Tibial artery (tissue), 4 donors: ENCODE measurements at regions not wholly inside any gene's neighbourhood (a gene's known extent, or its start where the extent isn't known, plus 50 kb on each side); places are given as distances from the start of the nearest gene placed in this dataset.
"Not testable (repeated sequence)": the region's sequence is repeated elsewhere in the genome, so short reads cannot be mapped to it uniquely, and the experiment has no call there.

Experiments used
- DNase-seq, 2 donors: peaks; one replicate each; pipeline ENCODE4 v3.0.0-alpha.2; 2019
- H3K27ac ChIP-seq, 2 donors: fragments of 200-600 bp; sonication (generic) in 1 of 2; 1 replicate in 1 of 2; 2 replicates in 1 of 2; pipeline ENCODE4 v1.5.1; 2018 to 2019; ENCODE audit warnings: mild to moderate bottlenecking in 1 of 2
- H3K27me3 ChIP-seq, 2 donors: fragments of 200-600 bp; sonication (generic) in 1 of 2; one replicate each; pipeline versions ENCODE4 v1.5.1 to v1.6.0; 2016 to 2019
- H3K36me3 ChIP-seq, 3 donors: fragments of 200-600 bp; sonication (generic) in 2 of 3; one replicate each; pipeline ENCODE4 v1.5.1; 2016 to 2019; ENCODE audit warnings: mild to moderate bottlenecking in 2 of 3
- H3K4me1 ChIP-seq, 4 donors: fragments of 200-600 bp; sonication (generic) in 2 of 4; 1 replicate in 3 of 4; 2 replicates in 1 of 4; pipeline ENCODE4 v1.5.1; 2016 to 2019
- H3K4me3 ChIP-seq, 2 donors: fragments of 200-600 bp; sonication (generic) in 1 of 2; 1 replicate in 1 of 2; 2 replicates in 1 of 2; pipeline ENCODE4 v1.5.1; 2018 to 2019; ENCODE audit warnings: mild to moderate bottlenecking in 2 of 2
- H3K9me3 ChIP-seq, 3 donors: fragments of 200-600 bp; sonication (generic) in 1 of 3; one replicate each; pipeline ENCODE4 v1.5.1; 2016 to 2019
- CTCF ChIP-seq, 2 experiments: fragments of 200-600 bp in 1 of 2; fragments of 450-650 bp in 1 of 2; IDR thresholded peaks; one replicate each; pipeline ENCODE4 v1.5.1; 2017 to 2019; ENCODE audit warnings: antibody characterized with exemption in 2 of 2, mild to moderate bottlenecking in 1 of 2, moderate library complexity in 1 of 2
- intact Hi-C: fragments of 100-400 bp; cut with DNase I; formaldehyde crosslinking; loops from one replicate; pipeline ENCODE4 v1.15.0; 2023; ENCODE audit warnings: low total_unique reads

DNA sequence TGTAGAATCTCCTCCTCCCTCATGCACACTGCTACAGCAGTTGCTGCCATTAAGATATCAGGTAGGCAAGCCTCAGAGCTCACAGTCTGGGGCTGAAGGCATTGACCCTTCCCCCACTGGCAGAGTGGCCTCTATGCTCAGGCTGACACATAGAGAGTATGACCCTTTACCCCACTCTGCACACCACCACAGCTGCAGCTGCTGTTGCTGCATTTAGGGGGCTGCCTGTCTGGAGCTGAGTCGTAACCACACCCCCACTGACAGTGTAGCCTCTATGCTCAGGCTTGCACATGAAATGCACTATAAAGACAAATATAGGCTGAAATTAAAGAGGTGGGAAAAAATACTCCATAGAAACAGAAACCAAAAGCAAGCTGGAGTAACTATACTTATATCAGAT, 289.3 kb upstream of the PABPC4L start:
- Histone ChIP-seq H3K4me3 (no peak overlapping the region), H3K36me3 (no peaks in the 10 kb centered on the region), H3K27ac (no peak overlapping the region), H3K4me1 (no peaks in the 10 kb centered on the region), H3K27me3 (no peaks in the 10 kb centered on the region), H3K9me3 (no peaks in the 10 kb centered on the region)
- intact Hi-C loops = no loop called here
- no peak for TF ChIP-seq CTCF (IDR thresholded peaks at IDR 0.05)
- no peak for DNase-seq

GRCh38 chr4:134483514-134483913, 281.9 kb upstream of the PABPC4L start:
- H3K27ac ChIP-seq, H3K4me3 ChIP-seq, H3K36me3 ChIP-seq, DNase-seq, H3K4me1 ChIP-seq, H3K9me3 ChIP-seq, intact Hi-C loops, H3K27me3 ChIP-seq: not testable (repeated sequence)

- Histone ChIP-seq H3K36me3 (no peaks in the 10 kb centered on the region), H3K4me1 (no peaks in the 10 kb centered on the region), H3K27me3 (no peaks in the 10 kb centered on the region), H3K9me3 (no peaks in the 10 kb centered on the region), H3K27ac (no peak overlapping the region), H3K4me3 (no peak overlapping the region)
- no peak for TF ChIP-seq CTCF (IDR thresholded peaks at IDR 0.05)
- intact Hi-C loops = no loop called here
- no peak for DNase-seq
Measured at GRCh38 chr4:134471569-134471968, 270.0 kb upstream of the PABPC4L start.

DNA sequence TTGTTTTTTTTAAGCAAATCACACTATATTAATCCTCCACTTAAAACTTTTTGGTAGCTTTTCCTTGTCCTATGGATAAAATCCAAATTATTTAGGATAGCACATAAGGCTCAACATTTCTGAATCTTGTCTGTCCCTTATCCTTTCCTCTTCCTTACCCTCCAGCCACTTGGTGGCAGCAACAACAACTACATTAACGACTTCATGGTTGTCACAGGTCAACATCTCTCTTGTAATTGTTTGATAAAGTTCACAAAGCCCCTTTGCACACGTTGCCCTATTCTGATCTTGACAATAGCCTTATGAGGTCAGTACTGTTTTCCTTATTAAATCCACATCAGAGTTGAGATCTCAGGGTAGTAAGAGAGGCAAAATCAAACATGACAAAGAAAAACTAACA, 269.0 kb upstream of the PABPC4L start:
- Histone ChIP-seq H3K4me3 (no peak overlapping the region), H3K36me3 (no peaks in the 10 kb centered on the region), H3K27ac (no peak overlapping the region), H3K27me3 (no peaks in the 10 kb centered on the region), H3K4me1 (no peaks in the 10 kb centered on the region), H3K9me3 (no peaks in the 10 kb centered on the region)
- intact Hi-C loops = no loop called here
- peak in 1 of 2 experiments; percentile 8 for TF ChIP-seq CTCF (IDR thresholded peaks at IDR 0.05)
- no peak for DNase-seq

DNA sequence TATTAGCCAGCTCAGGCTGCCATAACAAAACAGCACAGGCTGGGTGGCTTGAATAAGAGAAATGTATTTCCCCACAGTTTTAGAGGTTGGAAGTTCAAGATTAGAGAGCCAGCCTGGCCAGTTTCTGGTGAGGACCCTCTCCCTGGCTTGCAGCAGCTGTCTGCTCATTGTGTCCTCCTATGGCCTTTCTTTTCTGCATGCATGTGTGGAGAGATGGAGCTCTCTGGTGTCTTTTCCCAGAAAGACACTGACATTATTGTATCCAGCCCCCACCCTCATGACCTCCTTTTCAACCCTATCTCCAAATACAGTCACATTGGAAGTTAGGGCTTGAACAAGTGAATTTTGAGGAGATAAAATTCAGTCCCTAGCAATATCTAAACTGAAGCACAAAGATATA, 263.8 kb upstream of the PABPC4L start:
- no peak overlapping the region for H3K4me3 ChIP-seq
- no peak for TF ChIP-seq CTCF (IDR thresholded peaks at IDR 0.05)

GRCh38 chr4:134463771-134464170, 262.2 kb upstream of the PABPC4L start:
- DNase-seq = no peak
- H3K36me3 ChIP-seq = no peaks in the 10 kb centered on the region
- no peaks in the 10 kb centered on the region for H3K27me3 ChIP-seq
- intact Hi-C loops = no loop called here
- no peak overlapping the region for H3K4me3 ChIP-seq
- H3K27ac ChIP-seq = no peak overlapping the region
- no peak for TF ChIP-seq CTCF (IDR thresholded peaks at IDR 0.05)
- H3K4me1 ChIP-seq = no peaks in the 10 kb centered on the region
- H3K9me3 ChIP-seq = no peaks in the 10 kb centered on the region

More for the DNA sequence above, 263.8 kb upstream of the PABPC4L start:
- H3K9me3 ChIP-seq = no peaks in the 10 kb centered on the region
- intact Hi-C loops = no loop called here
- H3K4me1 ChIP-seq = no peaks in the 10 kb centered on the region
- no peaks in the 10 kb centered on the region for H3K27me3 ChIP-seq
- no peak for DNase-seq
- no peak overlapping the region for H3K27ac ChIP-seq
- no peaks in the 10 kb centered on the region for H3K36me3 ChIP-seq
